ENCODE measurements at regions not wholly inside any gene's neighbourhood (a gene's known extent, or its start where the extent isn't known, plus 50 kb on each side); places are given as distances from the start of the nearest gene placed in this dataset.

- TF ChIP-seq CTCF (IDR thresholded peaks at IDR 0.05; ENCODE audit: low read depth, low read length): no peak
- TF ChIP-seq EZH2phosphoT487 (IDR thresholded peaks at IDR 0.05; ENCODE audit: low read depth): no peak
These were observed 257.6 kb downstream of the ANKRD60 start for GRCh38 chr20:57970856-57971255.
